ENCODE measurements at regions not wholly inside any gene's neighbourhood (a gene's known extent, or its start where the extent isn't known, plus 50 kb on each side); places are given as distances from the start of the nearest gene placed in this dataset.

GRCh38 chr5:18433336-18433735 is 799.1 kb downstream of the TAF11L14 start:
- Histone ChIP-seq H3K4me3 (ENCODE audit: insufficient read depth, low read depth, low read length) (no peak overlapping the region), H3K36me3 (ENCODE audit: control insufficient read depth, insufficient read depth, low read length) (no peaks in the 10 kb centered on the region), H2AFZ (replicated peaks; ENCODE audit: low read length, poor library complexity) (no peak overlapping the region), H4K20me1 (ENCODE audit: insufficient read depth, low read length) (no peaks in the 10 kb centered on the region), H3K14ac (replicated peaks; ENCODE audit: low read depth, low read length) (no peak overlapping the region), H2AK9ac (replicated peaks; ENCODE audit: low read depth, low read length, poor library complexity) (no peak overlapping the region), H3K23ac (ENCODE audit: low read depth, low read length) (no peak overlapping the region), H3K9me3 (ENCODE audit: control insufficient read depth, insufficient read depth, low read length) (peaks cover 2% of the 10 kb centered on the region; the same call in 1 of the 2 replicates), H2BK15ac (ENCODE audit: low read depth, low read length) (no peak overlapping the region), H2BK120ac (ENCODE audit: low read depth, low read length) (no peak overlapping the region), H3K27ac (ENCODE audit: insufficient read depth, low read length) (no peak overlapping the region), H3K9ac (ENCODE audit: low read depth, low read length) (no peak overlapping the region), H3K79me1 (ENCODE audit: low read depth in 1 of 2, low read length in 2 of 2) (no peaks in the 10 kb centered on the region), H4K91ac (ENCODE audit: insufficient read depth, low read depth, low read length) (no peak overlapping the region), H3K56ac (ENCODE audit: extremely low read depth, insufficient read depth, low read length) (no peak overlapping the region), H3K18ac (ENCODE audit: low read depth, low read length) (no peak overlapping the region), H3K4ac (ENCODE audit: low read depth, low read length) (no peak overlapping the region), H3K9me1 (ENCODE audit: insufficient read depth, low read length) (no peaks in the 10 kb centered on the region), H4K8ac (ENCODE audit: low read depth in 2 of 2, low read length in 2 of 2) (no peak overlapping the region), H4K5ac (ENCODE audit: low read depth, low read length) (no peak overlapping the region), H3K4me1 (ENCODE audit: control insufficient read depth, insufficient read depth, low read length) (no peaks in the 10 kb centered on the region), H3K27me3 (ENCODE audit: control insufficient read depth, insufficient read depth, low read length) (no peaks in the 10 kb centered on the region), H2AK5ac (ENCODE audit: low read depth, low read length) (no peak overlapping the region), H2BK20ac (ENCODE audit: low read depth, low read length) (no peak overlapping the region), H3K4me2 (ENCODE audit: low read depth, low read length) (no peak overlapping the region), H2BK5ac (ENCODE audit: low read depth, low read length, poor library complexity, severe bottlenecking) (no peak overlapping the region)
- no TSS peak for BruUV-seq (replicated peaks)
- no peak for DNase-seq
- ChIA-PET CTCF (no interaction called here), POLR2A (ENCODE audit: unreplicated experiment) (no interaction called here)
- in situ Hi-C loops (cut with MboI; ENCODE audit: low sequenced_read_pairs), result no loop called here
- no peak for ATAC-seq (ENCODE audit: low read depth)
- TF ChIP-seq RFX5 (IDR thresholded peaks at IDR 0.05; ENCODE audit: low read depth, low read length) (no peak), BHLHE40 (IDR thresholded peaks at IDR 0.05; ENCODE audit: low read depth, low read length) (no peak), CHD1 (IDR thresholded peaks at IDR 0.05; ENCODE audit: low read depth, low read length) (no peak), RCOR1 (IDR thresholded peaks at IDR 0.05; ENCODE audit: insufficient replicate concordance, low read length) (no peak), NFE2L2 (IDR thresholded peaks at IDR 0.05; ENCODE audit: low read depth, low read length) (no peak), MXI1 (IDR thresholded peaks at IDR 0.05; ENCODE audit: borderline replicate concordance, low read depth, low read length) (no peak)
- TF ChIP-seq, protein P1, sequence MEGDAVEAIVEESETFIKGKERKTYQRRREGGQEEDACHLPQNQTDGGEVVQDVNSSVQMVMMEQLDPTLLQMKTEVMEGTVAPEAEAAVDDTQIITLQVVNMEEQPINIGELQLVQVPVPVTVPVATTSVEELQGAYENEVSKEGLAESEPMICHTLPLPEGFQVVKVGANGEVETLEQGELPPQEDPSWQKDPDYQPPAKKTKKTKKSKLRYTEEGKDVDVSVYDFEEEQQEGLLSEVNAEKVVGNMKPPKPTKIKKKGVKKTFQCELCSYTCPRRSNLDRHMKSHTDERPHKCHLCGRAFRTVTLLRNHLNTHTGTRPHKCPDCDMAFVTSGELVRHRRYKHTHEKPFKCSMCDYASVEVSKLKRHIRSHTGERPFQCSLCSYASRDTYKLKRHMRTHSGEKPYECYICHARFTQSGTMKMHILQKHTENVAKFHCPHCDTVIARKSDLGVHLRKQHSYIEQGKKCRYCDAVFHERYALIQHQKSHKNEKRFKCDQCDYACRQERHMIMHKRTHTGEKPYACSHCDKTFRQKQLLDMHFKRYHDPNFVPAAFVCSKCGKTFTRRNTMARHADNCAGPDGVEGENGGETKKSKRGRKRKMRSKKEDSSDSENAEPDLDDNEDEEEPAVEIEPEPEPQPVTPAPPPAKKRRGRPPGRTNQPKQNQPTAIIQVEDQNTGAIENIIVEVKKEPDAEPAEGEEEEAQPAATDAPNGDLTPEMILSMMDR (conservative IDR thresholded peaks at IDR 0.05; ENCODE audit: low read depth, low read length), result no peak
- TF ChIP-seq, protein P2, sequence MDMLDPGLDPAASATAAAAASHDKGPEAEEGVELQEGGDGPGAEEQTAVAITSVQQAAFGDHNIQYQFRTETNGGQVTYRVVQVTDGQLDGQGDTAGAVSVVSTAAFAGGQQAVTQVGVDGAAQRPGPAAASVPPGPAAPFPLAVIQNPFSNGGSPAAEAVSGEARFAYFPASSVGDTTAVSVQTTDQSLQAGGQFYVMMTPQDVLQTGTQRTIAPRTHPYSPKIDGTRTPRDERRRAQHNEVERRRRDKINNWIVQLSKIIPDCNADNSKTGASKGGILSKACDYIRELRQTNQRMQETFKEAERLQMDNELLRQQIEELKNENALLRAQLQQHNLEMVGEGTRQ (IDR thresholded peaks at IDR 0.05; ENCODE audit: low read depth, low read length), result no peak
- dilution Hi-C loops (cut with HindIII; ENCODE audit: low sequenced_read_pairs, unreplicated experiment), result no loop called here
- intact Hi-C loops (cut with micrococcal nuclease), result no loop called here

Measured in IMR-90 (cell line).